ENCODE measurements at regions not wholly inside any gene's neighbourhood (a gene's known extent, or its start where the extent isn't known, plus 50 kb on each side); places are given as distances from the start of the nearest gene placed in this dataset.

- DNase-seq (ENCODE audit: low read depth in 2 of 2), result no peak
Observed at GRCh38 chr3:28738425-28738824, 389.8 kb upstream of the AZI2 start.

- DNase-seq (ENCODE audit: low read depth in 2 of 2), result no peak
Observed at GRCh38 chr3:28739647-28740046, 391.0 kb upstream of the AZI2 start.

GRCh38 chr3:28743271-28743670, 394.6 kb upstream of the AZI2 start:
- DNase-seq (ENCODE audit: low read depth in 2 of 2), result no peak

GRCh38 chr3:28743831-28744230, 395.2 kb upstream of the AZI2 start:
- no peak for DNase-seq (ENCODE audit: low read depth in 2 of 2)

GRCh38 chr3:28745436-28745835, 396.8 kb upstream of the AZI2 start:
- no peak for DNase-seq (ENCODE audit: low read depth in 2 of 2)

GRCh38 chr3:28745916-28746617, 397.4 kb upstream of the AZI2 start:
- DNase-seq (ENCODE audit: low read depth in 2 of 2), result no peak

- no peak for DNase-seq (ENCODE audit: low read depth in 2 of 2)
Observed at GRCh38 chr3:28746990-28747389, 398.4 kb upstream of the AZI2 start.

GRCh38 chr3:28751864-28752263, 403.2 kb upstream of the AZI2 start:
- DNase-seq (ENCODE audit: low read depth in 2 of 2), result no peak

GRCh38 chr3:28752290-28752689, 403.7 kb upstream of the AZI2 start:
- DNase-seq (ENCODE audit: low read depth in 2 of 2), result no peak

GRCh38 chr3:28756056-28756455, 407.4 kb upstream of the AZI2 start:
- no peak for DNase-seq (ENCODE audit: low read depth in 2 of 2)

- no peak for DNase-seq (ENCODE audit: low read depth in 2 of 2)
Observed at GRCh38 chr3:28758115-28758514, 409.5 kb upstream of the AZI2 start.

- no peak for DNase-seq (ENCODE audit: low read depth in 2 of 2)
Observed at GRCh38 chr3:28761375-28761774, 412.8 kb upstream of the AZI2 start.

- no peak for DNase-seq (ENCODE audit: low read depth in 2 of 2)
Observed at GRCh38 chr3:28765194-28765593, 416.6 kb upstream of the AZI2 start.

- no peak for DNase-seq (ENCODE audit: low read depth in 2 of 2)
Observed at GRCh38 chr3:28768439-28768838, 419.8 kb upstream of the AZI2 start.

- no peak for DNase-seq (ENCODE audit: low read depth in 2 of 2)
Observed at GRCh38 chr3:28777806-28778475, 429.3 kb upstream of the AZI2 start.

- no peak for DNase-seq (ENCODE audit: low read depth in 2 of 2)
Observed at GRCh38 chr3:28780480-28780879, 431.9 kb upstream of the AZI2 start.

- no peak for DNase-seq (ENCODE audit: low read depth in 2 of 2)
Observed at GRCh38 chr3:28781053-28781452, 432.4 kb upstream of the AZI2 start.

GRCh38 chr3:28786446-28786845, 437.8 kb upstream of the AZI2 start:
- no peak for DNase-seq (ENCODE audit: low read depth in 2 of 2)

GRCh38 chr3:28788571-28788970, 439.9 kb upstream of the AZI2 start:
- no peak for DNase-seq (ENCODE audit: low read depth in 2 of 2)

- DNase-seq (ENCODE audit: low read depth in 2 of 2), result no peak
Observed at GRCh38 chr3:28791713-28792255, 443.2 kb upstream of the AZI2 start.

GRCh38 chr3:28792604-28793003, 444.0 kb upstream of the AZI2 start:
- no peak for DNase-seq (ENCODE audit: low read depth in 2 of 2)

GRCh38 chr3:28799084-28799483, 450.5 kb upstream of the AZI2 start:
- DNase-seq (ENCODE audit: low read depth in 2 of 2), result no peak

GRCh38 chr3:28800203-28800602, 451.6 kb upstream of the AZI2 start:
- DNase-seq (ENCODE audit: low read depth in 2 of 2), result no peak
